AG04449 (cell line): ENCODE measurements at regions not wholly inside any gene's neighbourhood (a gene's known extent, or its start where the extent isn't known, plus 50 kb on each side); places are given as distances from the start of the nearest gene placed in this dataset.

Experiments used
- CTCF ChIA-PET: fragments of 350-600 bp; formaldehyde crosslinking; extraction: SDS; loops from one replicate; lab custom pipeline; 2021; ENCODE audit warnings: antibody characterized with exemption; lab: Yijun Ruan, JAX
- POLR2A ChIA-PET: fragments of 400-600, 350-600 bp; formaldehyde crosslinking; extraction: SDS; loops from one replicate; lab custom pipeline; 2020; ENCODE audit warnings: antibody characterized with exemption, inconsistent platforms; lab: Yijun Ruan, JAX
- DNase-seq: peaks from one replicate; pipeline ENCODE4 v3.0.0-alpha.2; 2010; ENCODE audit warnings: low read depth, low spot score
- H3K4me3 ChIP-seq: 2 replicates; pipeline ENCODE4 v1.5.1; 2011; ENCODE audit warnings: low read depth, mild to moderate bottlenecking, control low read depth, low read length
- CTCF ChIP-seq: IDR thresholded peaks from one replicate; pipeline ENCODE4 v1.5.1; 2011; ENCODE audit warnings: mild to moderate bottlenecking, moderate library complexity, low read length, control low read depth, inconsistent platforms; ENCODE audit not compliant: insufficient read depth; ENCODE audit errors: missing control alignments

DNA sequence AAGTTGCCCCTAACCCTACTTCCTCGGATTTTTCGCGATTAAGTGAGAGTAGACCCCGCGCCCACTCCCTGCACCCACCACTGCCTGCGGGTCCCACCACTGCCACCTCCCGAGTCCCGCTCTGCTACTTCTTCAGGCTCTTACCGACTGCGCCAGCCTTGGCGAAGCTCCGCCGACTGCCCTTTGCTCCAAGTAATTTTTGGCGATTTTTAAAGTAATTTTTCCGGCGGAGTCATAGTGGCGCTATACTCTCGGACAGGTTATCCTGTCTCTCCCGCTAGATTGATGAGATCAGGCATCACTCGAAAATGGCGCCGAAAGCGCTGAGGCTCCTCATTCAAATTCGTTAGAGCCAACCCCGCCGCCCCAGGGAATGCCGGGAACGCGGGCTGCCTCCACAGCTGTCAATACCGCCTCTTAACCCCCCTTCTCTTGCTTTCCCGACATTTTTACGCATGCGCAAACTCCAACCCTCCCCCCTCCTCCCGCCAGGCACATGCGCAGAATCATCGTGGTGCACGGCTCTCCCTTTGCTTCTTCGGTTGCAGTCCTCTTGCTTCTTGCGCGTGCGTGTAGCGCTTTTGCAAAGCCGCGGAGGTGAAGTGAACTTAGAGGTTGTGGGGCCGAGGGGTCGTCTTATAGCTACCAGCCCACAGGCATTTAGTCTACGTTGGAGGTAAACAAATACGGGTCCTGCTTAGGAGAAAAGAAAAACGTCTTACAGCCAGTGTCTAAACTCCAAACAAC is 66.6 kb downstream of the KCNRG start:
- CTCF ChIA-PET = interaction anchor here (1.0 to 5.1 kb wide), 10 partner anchors 12 to 830 kb away, joined by 3 to 27 read pairs (median 4); partner anchors contain the start of gene TRIM13
- no peak for TF ChIP-seq CTCF
- POLR2A ChIA-PET = interaction anchor here (0.6 to 2.2 kb wide), 6 partner anchors 43 to 536 kb away, joined by 3 to 15 read pairs (median 4); partner anchors contain the start of genes SPRYD7 and TRIM13
- peak; percentile 91 for DNase-seq
- peak overlapping the region; percentile 93 for H3K4me3 ChIP-seq

GRCh38 chr13:50082426-50083281 is 67.4 kb downstream of the KCNRG start:
- peak overlapping the region; percentile 78 for H3K4me3 ChIP-seq
- POLR2A ChIA-PET = interaction anchor here (0.6 to 2.2 kb wide), 3 partner anchors 42 to 509 kb away, joined by 3 to 15 read pairs (median 4); partner anchors contain the start of gene TRIM13
- TF ChIP-seq CTCF = no peak
- CTCF ChIA-PET = interaction anchor here (1.0 to 5.1 kb wide), 10 partner anchors 11 to 829 kb away, joined by 3 to 27 read pairs (median 6); partner anchors contain the start of gene TRIM13
- DNase-seq = no peak

- no peak for DNase-seq
- ChIA-PET POLR2A (interaction anchor here (0.8 to 1.0 kb wide), 2 partner anchors 39 to 593 kb away, joined by 3 to 4 read pairs; no protein-coding TSS in a partner anchor), CTCF (interaction anchor here (0.7 to 5.1 kb wide), 43 partner anchors 9 to 985 kb away, joined by 3 to 30 read pairs (median 5); partner anchors contain the start of genes RNASEH2B and TRIM13)
- no peak for TF ChIP-seq CTCF
- H3K4me3 ChIP-seq = peak overlapping the region; percentile 34
Observed at GRCh38 chr13:50085063-50085462, 69.8 kb downstream of the KCNRG start.

- no peak for DNase-seq
- CTCF ChIA-PET = interaction anchor here (0.7 kb wide), 1 partner anchor 9 kb away, joined by 3 read pairs; no protein-coding TSS in a partner anchor
- POLR2A ChIA-PET = no interaction called here
- H3K4me3 ChIP-seq = no peak overlapping the region
- no peak for TF ChIP-seq CTCF
Observed at GRCh38 chr13:50089633-50090032, 74.4 kb downstream of the KCNRG start.

GRCh38 chr13:50090211-50090610 is 75.0 kb downstream of the KCNRG start:
- CTCF ChIA-PET = interaction anchor here (0.7 kb wide), 1 partner anchor 10 kb away, joined by 3 read pairs; no protein-coding TSS in a partner anchor
- DNase-seq = no peak
- POLR2A ChIA-PET = no interaction called here

More at GRCh38 chr13:50090211-50090610, 75.0 kb downstream of the KCNRG start:
- no peak overlapping the region for H3K4me3 ChIP-seq
- TF ChIP-seq CTCF = no peak
